Smooth muscle cell (in vitro differentiated cells): ENCODE measurements at regions not wholly inside any gene's neighbourhood (a gene's known extent, or its start where the extent isn't known, plus 50 kb on each side); places are given as distances from the start of the nearest gene placed in this dataset.

Experiments used
- DNase-seq: peaks from one replicate; lab custom pipeline; 2025; ENCODE audit not compliant: unreplicated experiment; lab: John Stamatoyannopoulos, UW
- H2AFZ ChIP-seq: fragments of 200-600 bp; sonication (generic); 2 replicates; pipeline ENCODE4 v1.6.0; 2016; ENCODE audit warnings: antibody characterized with exemption, low read depth, mild to moderate bottlenecking
- H3F3A ChIP-seq: fragments of 200-600 bp; sonication (generic); 2 replicates; pipeline ENCODE4 v1.6.0; 2017; ENCODE audit warnings: antibody characterized with exemption, low read depth
- H3K27ac ChIP-seq: fragments of 200-600 bp; sonication (generic); 2 replicates; pipeline ENCODE4 v1.5.1; 2016; ENCODE audit warnings: low read depth, mild to moderate bottlenecking
- H3K27me3 ChIP-seq: fragments of 200-600 bp; sonication (generic); 2 replicates; pipeline ENCODE4 v1.6.1; 2016; ENCODE audit warnings: low read depth, mild to moderate bottlenecking
- H3K36me3 ChIP-seq: fragments of 200-600 bp; sonication (generic); 2 replicates; pipeline ENCODE4 v1.5.1; 2016; ENCODE audit warnings: low read depth
- H3K4me1 ChIP-seq: fragments of 200-600 bp; sonication (generic); 2 replicates; pipeline ENCODE4 v1.5.1; 2016; ENCODE audit warnings: low read depth
- H3K4me2 ChIP-seq: fragments of 200-600 bp; sonication (generic); 2 replicates; pipeline ENCODE4 v1.6.0; 2016; ENCODE audit warnings: mild to moderate bottlenecking
- H3K4me3 ChIP-seq: fragments of 200-600 bp; sonication (generic); 2 replicates; pipeline ENCODE4 v1.5.1; 2016; ENCODE audit warnings: mild to moderate bottlenecking
- H3K79me2 ChIP-seq: fragments of 200-600 bp; sonication (generic); 2 replicates; pipeline ENCODE4 v1.6.0; 2016; ENCODE audit warnings: low read depth, mild to moderate bottlenecking
- H3K9ac ChIP-seq: fragments of 200-600 bp; sonication (generic); 2 replicates; pipeline ENCODE4 v1.6.0; 2016; ENCODE audit warnings: low read depth
- H3K9me3 ChIP-seq: fragments of 200-600 bp; sonication (generic); replicated peaks from 2 replicates; pipeline ENCODE4 v1.5.1; 2016; ENCODE audit warnings: low read depth
- H4K20me1 ChIP-seq: fragments of 200-600 bp; sonication (generic); 2 replicates; pipeline ENCODE4 v1.6.0; 2016; ENCODE audit warnings: low read depth
- CTCF ChIP-seq: fragments of 200-600 bp; sonication (generic); IDR thresholded peaks from 2 replicates; pipeline ENCODE4 v1.5.1; 2017; ENCODE audit warnings: borderline replicate concordance, mild to moderate bottlenecking, antibody characterized with exemption; ENCODE audit not compliant: insufficient read depth, poor library complexity, severe bottlenecking
- WGBS: methylation state at CpG from one replicate; pipeline ENCODE4 v1.1.7; 2016; ENCODE audit warnings: low lambda C conversion rate; 5-methylcytosine and 5-hydroxymethylcytosine counted together

GRCh38 chr18:34299828-34300227 is 75.1 kb upstream of the NOL4 start:
- TF ChIP-seq CTCF: no peak
- H3K4me2 ChIP-seq: no peak overlapping the region
- H3K9ac ChIP-seq: no peak overlapping the region
- DNase-seq: no peak
- no peak overlapping the region for H3K4me3 ChIP-seq
- no peak overlapping the region for H2AFZ ChIP-seq
- no peaks in the 10 kb centered on the region for H4K20me1 ChIP-seq
- no peaks in the 10 kb centered on the region for H3F3A ChIP-seq
- no peaks in the 10 kb centered on the region for H3K9me3 ChIP-seq
- no peaks in the 10 kb centered on the region for H3K4me1 ChIP-seq
- WGBS: 69% methylated on average over 3 of the region's 3 CpGs
- no peak overlapping the region for H3K27ac ChIP-seq
- H3K36me3 ChIP-seq: no peaks in the 10 kb centered on the region
- H3K27me3 ChIP-seq: no peaks in the 10 kb centered on the region
- H3K79me2 ChIP-seq: no peaks in the 10 kb centered on the region

- no peaks in the 10 kb centered on the region for H3K36me3 ChIP-seq
- no peak overlapping the region for H3K4me3 ChIP-seq
- H3K9me3 ChIP-seq: no peaks in the 10 kb centered on the region
- H3K4me1 ChIP-seq: no peaks in the 10 kb centered on the region
- no peak for DNase-seq
- no peaks in the 10 kb centered on the region for H4K20me1 ChIP-seq
- no peak for TF ChIP-seq CTCF
- WGBS: 56% methylated on average over 1 of the region's 1 CpG
- H3K27ac ChIP-seq: no peak overlapping the region
- H3K9ac ChIP-seq: no peak overlapping the region
- no peaks in the 10 kb centered on the region for H3K27me3 ChIP-seq
- H3K79me2 ChIP-seq: no peaks in the 10 kb centered on the region
- no peaks in the 10 kb centered on the region for H3F3A ChIP-seq
- H2AFZ ChIP-seq: no peak overlapping the region
- no peak overlapping the region for H3K4me2 ChIP-seq
These were observed 86.8 kb upstream of the NOL4 start for GRCh38 chr18:34311468-34311867.

- Histone ChIP-seq H3K4me3 (no peak overlapping the region), H3K27me3 (no peaks in the 10 kb centered on the region), H3K36me3 (no peaks in the 10 kb centered on the region), H3K4me2 (no peak overlapping the region), H3K9ac (no peak overlapping the region), H3K79me2 (no peaks in the 10 kb centered on the region), H3F3A (no peaks in the 10 kb centered on the region), H3K4me1 (no peaks in the 10 kb centered on the region), H3K27ac (no peak overlapping the region), H4K20me1 (no peaks in the 10 kb centered on the region), H2AFZ (no peak overlapping the region), H3K9me3 (no peaks in the 10 kb centered on the region)
- DNase-seq: no peak
- no peak for TF ChIP-seq CTCF
- 93% methylated on average over 4 of the region's 4 CpGs for WGBS
These were observed 90.1 kb upstream of the NOL4 start for GRCh38 chr18:34314847-34315246.

GRCh38 chr18:34315591-34316352 is 91.1 kb upstream of the NOL4 start:
- no peak overlapping the region for H3K4me3 ChIP-seq
- H3F3A ChIP-seq: no peaks in the 10 kb centered on the region
- no peak for TF ChIP-seq CTCF
- H3K36me3 ChIP-seq: no peaks in the 10 kb centered on the region
- no peaks in the 10 kb centered on the region for H3K9me3 ChIP-seq
- H3K27ac ChIP-seq: no peak overlapping the region
- no peaks in the 10 kb centered on the region for H4K20me1 ChIP-seq
- H3K9ac ChIP-seq: no peak overlapping the region
- WGBS: 90% methylated on average over 6 of the region's 6 CpGs
- no peaks in the 10 kb centered on the region for H3K27me3 ChIP-seq
- no peak overlapping the region for H3K4me2 ChIP-seq
- H3K4me1 ChIP-seq: no peaks in the 10 kb centered on the region
- H2AFZ ChIP-seq: no peak overlapping the region
- no peaks in the 10 kb centered on the region for H3K79me2 ChIP-seq
- no peak for DNase-seq
